ENCODE measurements at regions not wholly inside any gene's neighbourhood (a gene's known extent, or its start where the extent isn't known, plus 50 kb on each side); places are given as distances from the start of the nearest gene placed in this dataset.

GRCh38 chr13:61294467-61295191 is 121.0 kb downstream of the PCDH20 start:
- ATAC-seq, result no peak
- TF ChIP-seq ISL1 (CRISPR knock-in tag; IDR thresholded peaks at IDR 0.05), result no peak
- TF ChIP-seq GLIS3 (CRISPR knock-in tag; IDR thresholded peaks at IDR 0.05), result no peak
- TF ChIP-seq PPARA (CRISPR knock-in tag; IDR thresholded peaks at IDR 0.05; ENCODE audit: borderline replicate concordance), result no peak
- no peak for TF ChIP-seq CSRNP3 (CRISPR knock-in tag; IDR thresholded peaks at IDR 0.05)
- no peak for TF ChIP-seq CSDC2 (CRISPR knock-in tag; IDR thresholded peaks at IDR 0.05)
- no peak for TF ChIP-seq ZNF70 (CRISPR knock-in tag; IDR thresholded peaks at IDR 0.05)
- no peak for TF ChIP-seq RARB (CRISPR knock-in tag; IDR thresholded peaks at IDR 0.05)
- TF ChIP-seq ZNF8 (CRISPR knock-in tag; IDR thresholded peaks at IDR 0.05), result no peak
- TF ChIP-seq BACH2 (CRISPR knock-in tag; IDR thresholded peaks at IDR 0.05; ENCODE audit: borderline replicate concordance), result no peak
- TF ChIP-seq TCF4 (CRISPR knock-in tag; IDR thresholded peaks at IDR 0.05; ENCODE audit: borderline replicate concordance), result no peak
- no peak for TF ChIP-seq CREB5 (CRISPR knock-in tag; IDR thresholded peaks at IDR 0.05; ENCODE audit: low read depth)

- ATAC-seq, result no peak
- TF ChIP-seq ZFP30 (CRISPR knock-in tag; IDR thresholded peaks at IDR 0.05) (no peak), ZC3H10 (CRISPR knock-in tag; IDR thresholded peaks at IDR 0.05) (no peak), TOX (CRISPR knock-in tag; IDR thresholded peaks at IDR 0.05; ENCODE audit: borderline replicate concordance) (no peak), POU6F1 (CRISPR knock-in tag; IDR thresholded peaks at IDR 0.05; ENCODE audit: borderline replicate concordance, low read depth) (no peak), TSHZ2 (CRISPR knock-in tag; IDR thresholded peaks at IDR 0.05) (no peak), BACH2 (CRISPR knock-in tag; IDR thresholded peaks at IDR 0.05; ENCODE audit: borderline replicate concordance) (no peak), ZFP3 (CRISPR knock-in tag; IDR thresholded peaks at IDR 0.05) (no peak), CREB5 (CRISPR knock-in tag; IDR thresholded peaks at IDR 0.05; ENCODE audit: low read depth) (no peak), PPARA (CRISPR knock-in tag; IDR thresholded peaks at IDR 0.05; ENCODE audit: borderline replicate concordance) (no peak), ARNTL (CRISPR knock-in tag; IDR thresholded peaks at IDR 0.05; ENCODE audit: borderline replicate concordance, low read depth) (no peak), OSR1 (CRISPR knock-in tag; IDR thresholded peaks at IDR 0.05) (no peak), ZNF8 (CRISPR knock-in tag; IDR thresholded peaks at IDR 0.05) (no peak), RARB (CRISPR knock-in tag; IDR thresholded peaks at IDR 0.05) (no peak), CSRNP3 (CRISPR knock-in tag; IDR thresholded peaks at IDR 0.05) (no peak)
These were observed 129.4 kb downstream of the PCDH20 start for GRCh38 chr13:61286148-61286745.

Measured in SK-N-SH treated with all-trans-retinoic acid at 6 μM for 48 hours (cell line).